Body of pancreas (tissue), 4 donors: ENCODE measurements at regions not wholly inside any gene's neighbourhood (a gene's known extent, or its start where the extent isn't known, plus 50 kb on each side); places are given as distances from the start of the nearest gene placed in this dataset.

Experiments used
- ATAC-seq: fragments of 150-250 bp; one replicate; pipeline ENCODE4 v1.9.1; 2016
- DNase-seq, 4 donors: peaks; one replicate each; pipeline ENCODE4 v3.0.0-alpha.2; 2019
- H3K27ac ChIP-seq, 4 donors: fragments of 200-600 bp; sonication (generic); 1 replicate in 3 of 4; 2 replicates in 1 of 4; pipeline versions ENCODE4 v1.5.1 to v1.6.1; 2016 to 2019; ENCODE audit warnings: mild to moderate bottlenecking in 1 of 4, mixed read lengths in 1 of 4, moderate library complexity in 1 of 4
- H3K27me3 ChIP-seq, 2 donors: fragments of 200-600 bp; sonication (generic); one replicate each; pipeline ENCODE4 v1.6.0; 2016; ENCODE audit warnings: mild to moderate bottlenecking in 1 of 2
- H3K36me3 ChIP-seq, 2 donors: fragments of 200-600 bp; sonication (generic); replicated peaks in 1 of 2; 2 replicates each; pipeline ENCODE4 v1.5.1; 2016; ENCODE audit warnings: low read depth in 2 of 2; ENCODE audit not compliant: insufficient read depth in 1 of 2
- H3K4me1 ChIP-seq: fragments of 200-600 bp; sonication (generic); one replicate; pipeline ENCODE4 v1.6.0; 2016
- H3K4me3 ChIP-seq, 2 donors: fragments of 200-600 bp; sonication (generic); 1 replicate in 1 of 2; 2 replicates in 1 of 2; pipeline ENCODE4 v1.5.1; 2016 to 2019
- H3K9me3 ChIP-seq, 3 donors: fragments of 200-600 bp; sonication (generic); 1 replicate in 2 of 3; 2 replicates in 1 of 3; pipeline ENCODE4 v1.5.1; 2016
- CTCF ChIP-seq, 7 experiments: fragments of 450-650 bp in 4 of 7; fragments of 200-600 bp in 3 of 7; sonication (generic) in 3 of 7; IDR thresholded peaks; one replicate each; pipeline ENCODE4 v1.5.1; 2016 to 2019; ENCODE audit warnings: antibody characterized with exemption in 7 of 7
- POLR2A ChIP-seq, 3 donors: fragments of 450-650 bp; IDR thresholded peaks; one replicate each; pipeline ENCODE4 v1.6.1; 2016; ENCODE audit warnings: antibody characterized with exemption in 3 of 3, mild to moderate bottlenecking in 2 of 3
- WGBS, 2 donors: methylation state at CpG; one replicate each; pipeline ENCODE4 v1.1.5; 2017; 5-methylcytosine and 5-hydroxymethylcytosine counted together
- intact Hi-C: fragments of 100-400 bp; cut with DNase I; formaldehyde crosslinking; loops from one replicate; pipeline ENCODE4 v1.15.1; 2023

DNA sequence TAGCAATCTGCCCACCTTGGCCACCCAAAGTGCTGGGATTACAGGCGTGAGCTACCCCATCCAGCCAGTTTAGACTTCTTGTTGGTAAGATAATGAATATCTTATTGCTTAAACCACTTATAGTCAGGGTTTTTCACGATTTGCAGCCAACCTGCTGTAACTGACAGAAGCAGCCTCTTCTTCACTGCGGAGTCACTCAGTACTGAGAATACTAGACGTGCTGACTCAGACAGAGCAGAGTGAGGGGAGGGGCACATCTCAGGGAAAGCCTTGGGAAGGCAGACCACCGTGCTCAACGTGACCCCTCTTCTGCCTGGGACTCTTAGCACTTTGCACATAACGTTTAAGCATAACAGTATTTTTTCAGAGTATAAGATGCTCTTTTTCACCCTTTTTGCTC is 74.3 kb upstream of the ARHGEF7 start:
- ATAC-seq: no peak
- intact Hi-C loops: loop anchor here (10.0 kb wide), 1 partner anchor 106 kb away; no protein-coding TSS in a partner anchor
- DNase-seq: no peak
- Histone ChIP-seq H3K9me3 (no peaks in the 10 kb centered on the region), H3K27ac (no peak overlapping the region), H3K4me1 (no peaks in the 10 kb centered on the region), H3K27me3 (no peaks in the 10 kb centered on the region), H3K4me3 (no peak overlapping the region), H3K36me3 (no peaks in the 10 kb centered on the region)
- TF ChIP-seq POLR2A (IDR thresholded peaks at IDR 0.05) (no peak), CTCF (IDR thresholded peaks at IDR 0.05) (no peak)
- WGBS, 2 donors: 39 to 50% methylated on average over 7 of the region's 7 CpGs

- ATAC-seq (no peak), DNase-seq (no peak)
- Histone ChIP-seq H3K4me1 (no peaks in the 10 kb centered on the region), H3K27me3 (no peaks in the 10 kb centered on the region), H3K9me3 (no peaks in the 10 kb centered on the region), H3K27ac (no peak overlapping the region), H3K36me3 (no peaks in the 10 kb centered on the region), H3K4me3 (no peak overlapping the region)
- TF ChIP-seq POLR2A (IDR thresholded peaks at IDR 0.05) (no peak), CTCF (IDR thresholded peaks at IDR 0.05) (no peak)
- WGBS, 2 donors: 69 to 70% methylated on average over 5 of the region's 5 CpGs
- intact Hi-C loops: loop anchor here (10.0 kb wide), 1 partner anchor 105 kb away; no protein-coding TSS in a partner anchor
Observed at GRCh38 chr13:111039735-111040134, 75.4 kb upstream of the ARHGEF7 start.

GRCh38 chr13:111038887-111039286 is 76.2 kb upstream of the ARHGEF7 start:
- TF ChIP-seq POLR2A (IDR thresholded peaks at IDR 0.05) (no peak), CTCF (IDR thresholded peaks at IDR 0.05) (no peak)
- DNase-seq (no peak), ATAC-seq (no peak)
- no peaks in the 10 kb centered on the region for H3K27me3 ChIP-seq
- 60 to 76% methylated on average over 6 to 7 of the region's 7 CpGs for WGBS, 2 donors
- H3K4me3 ChIP-seq: no peak overlapping the region
- no peaks in the 10 kb centered on the region for H3K4me1 ChIP-seq
- no peaks in the 10 kb centered on the region for H3K9me3 ChIP-seq
- H3K27ac ChIP-seq: no peak overlapping the region
- no peaks in the 10 kb centered on the region for H3K36me3 ChIP-seq
- intact Hi-C loops: no loop called here

DNA sequence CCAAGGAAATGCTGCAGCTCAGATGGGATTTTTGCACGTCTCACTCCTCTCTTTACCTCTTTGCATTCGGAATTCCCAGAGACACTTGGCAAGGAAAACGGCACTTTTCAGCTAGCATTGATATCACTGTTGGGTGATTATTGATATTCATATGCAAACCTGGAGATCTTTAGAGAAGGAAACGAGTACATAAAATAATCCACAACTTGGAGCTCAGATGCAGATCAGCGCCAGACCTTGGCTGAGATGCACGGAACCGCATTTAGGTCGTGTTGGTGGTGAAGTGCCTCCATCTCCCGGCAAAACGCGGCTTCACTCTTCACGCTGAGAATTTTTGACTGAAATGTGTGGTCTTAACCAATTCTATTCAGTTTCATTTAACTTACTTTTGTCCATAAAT is 77.2 kb upstream of the ARHGEF7 start:
- no peaks in the 10 kb centered on the region for H3K27me3 ChIP-seq
- TF ChIP-seq POLR2A (IDR thresholded peaks at IDR 0.05) (no peak), CTCF (IDR thresholded peaks at IDR 0.05) (peak in 2 of 7 experiments; percentile 5 to 25)
- intact Hi-C loops: no loop called here
- H3K4me3 ChIP-seq: no peak overlapping the region
- WGBS, 2 donors: 55 to 57% methylated on average over 12 of the region's 12 CpGs
- H3K9me3 ChIP-seq: no peaks in the 10 kb centered on the region
- no peaks in the 10 kb centered on the region for H3K4me1 ChIP-seq
- ATAC-seq: no peak
- no peak overlapping the region for H3K27ac ChIP-seq
- H3K36me3 ChIP-seq: no peaks in the 10 kb centered on the region
- peak in 1 of 4 donors; percentile 33 for DNase-seq

DNA sequence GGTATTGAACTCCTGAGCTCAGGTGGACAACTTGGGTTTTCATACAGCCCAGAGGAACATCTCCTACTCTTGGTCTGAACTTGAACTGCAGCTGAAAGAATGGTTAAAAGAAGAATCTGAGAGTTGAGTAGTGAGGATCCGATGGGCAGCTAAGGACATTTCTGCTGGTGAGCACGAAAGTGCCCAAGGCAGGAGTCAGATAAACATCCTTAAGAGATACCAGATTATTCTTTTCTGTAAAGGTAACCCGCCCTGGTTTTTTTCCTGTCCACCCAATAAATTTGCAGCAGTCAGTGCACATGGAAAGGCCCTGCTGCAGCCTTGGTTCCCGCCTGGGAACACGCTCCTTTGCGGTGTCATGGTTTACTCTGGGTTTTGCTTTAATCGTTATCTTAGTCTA is 78.4 kb upstream of the ARHGEF7 start:
- no peaks in the 10 kb centered on the region for H3K36me3 ChIP-seq

More for the DNA sequence above, 78.4 kb upstream of the ARHGEF7 start:
- DNase-seq (no peak), ATAC-seq (no peak)
- no peak for TF ChIP-seq CTCF (IDR thresholded peaks at IDR 0.05)
- no peak for TF ChIP-seq POLR2A (IDR thresholded peaks at IDR 0.05)
- Histone ChIP-seq H3K9me3 (no peaks in the 10 kb centered on the region), H3K27ac (no peak overlapping the region), H3K4me3 (no peak overlapping the region), H3K4me1 (no peaks in the 10 kb centered on the region), H3K27me3 (no peaks in the 10 kb centered on the region)
- 85 to 89% methylated on average over 7 of the region's 7 CpGs for WGBS, 2 donors
- intact Hi-C loops: no loop called here
